GM12878 (cell line): ENCODE measurements at regions not wholly inside any gene's neighbourhood (a gene's known extent, or its start where the extent isn't known, plus 50 kb on each side); places are given as distances from the start of the nearest gene placed in this dataset.

ENCODE experiments used
- ATAC-seq: fragments of 200-7000 bp; cut with Tn5 transposase; 3 replicates; pipeline ENCODE4 v1.9.1; 2020; ENCODE audit warnings: mild to moderate bottlenecking, moderate library complexity
- BruUV-seq: library from RNA; stranded (reverse); fragments of 400-500 nt; replicated peaks from 2 replicates; lab custom pipeline; 2021; lab: Mats Ljungman, UMichigan
- CTCF ChIA-PET: fragments of 300-600 bp; sonication (Branson Sonifier 250); formaldehyde crosslinking; extraction: SDS; loops from one replicate; lab custom pipeline; 2021; ENCODE audit warnings: inconsistent platforms; lab: Yijun Ruan, JAX
- POLR2A ChIA-PET: fragments of 350-600 bp; formaldehyde crosslinking; extraction: SDS; loops from one replicate; lab custom pipeline; 2021; ENCODE audit warnings: inconsistent platforms; lab: Charles Lee
- RAD21 ChIA-PET: fragments of 300-600 bp; sonication (Branson Sonifier 250); formaldehyde crosslinking; loops from one replicate; lab custom pipeline; 2023; ENCODE audit warnings: antibody characterized with exemption; ENCODE audit not compliant: unreplicated experiment; lab: Charles Lee
- SMC1A ChIA-PET: fragments of 300-600 bp; sonication (Branson Sonifier 250); formaldehyde crosslinking; loops from one replicate; lab custom pipeline; 2023; ENCODE audit not compliant: unreplicated experiment, uncharacterized antibody; lab: Charles Lee
- DNase-seq: peaks from one replicate; pipeline ENCODE4 v3.0.0-alpha.2; 2011; ENCODE audit warnings: low read depth, low spot score
- FAIRE-seq: peaks from 3 replicates; lab custom pipeline; 2011; peaks lifted over from hg19 to GRCh38; lab: Jason Lieb, UNC
- H2AFZ ChIP-seq: 2 replicates; pipeline ENCODE4 v1.6.0; 2011; ENCODE audit warnings: low read depth, low read length, control low read depth; ENCODE audit not compliant: control insufficient read depth
- H3K27ac ChIP-seq: 2 replicates; pipeline ENCODE4 v1.5.1; 2011; ENCODE audit warnings: control low read depth; ENCODE audit not compliant: control insufficient read depth, insufficient read depth
- H3K27me3 ChIP-seq, 2 experiments: replicated peaks in 1 of 2; 2 replicates each; pipeline versions ENCODE4 v1.6.0 to v1.6.1; 2011; ENCODE audit warnings: low read length in 1 of 2; ENCODE audit not compliant: control insufficient read depth in 2 of 2, insufficient read depth in 2 of 2
- H3K36me3 ChIP-seq, 2 experiments: 2 replicates each; pipeline ENCODE4 v1.5.1; 2011; ENCODE audit warnings: low read length in 1 of 2; ENCODE audit not compliant: control insufficient read depth in 2 of 2, insufficient read depth in 2 of 2
- H3K4me1 ChIP-seq: 2 replicates; pipeline ENCODE4 v1.6.1; 2011; ENCODE audit warnings: mild to moderate bottlenecking, low read length, moderate library complexity, mixed read lengths; ENCODE audit not compliant: control insufficient read depth, insufficient read depth
- H3K4me2 ChIP-seq: 2 replicates; pipeline ENCODE4 v1.6.0; 2011; ENCODE audit warnings: control low read depth; ENCODE audit not compliant: control insufficient read depth, insufficient read depth
- H3K4me3 ChIP-seq: fragments of 200-600 bp; sonication (generic); 2 replicates; pipeline ENCODE4 v1.5.1; 2016
- H3K79me2 ChIP-seq: 2 replicates; pipeline ENCODE4 v1.6.0; 2011; ENCODE audit warnings: low read length; ENCODE audit not compliant: control insufficient read depth, insufficient read depth
- H3K9ac ChIP-seq: 2 replicates; pipeline ENCODE4 v1.8.0; 2011; ENCODE audit warnings: low read length, control low read depth, mixed read lengths; ENCODE audit not compliant: control insufficient read depth, insufficient read depth
- H3K9me3 ChIP-seq: replicated peaks from 3 replicates; pipeline ENCODE4 v1.5.1; 2011; ENCODE audit warnings: mild to moderate bottlenecking, low read length; ENCODE audit not compliant: control insufficient read depth, insufficient read depth
- H4K20me1 ChIP-seq: 2 replicates; pipeline ENCODE4 v1.6.0; 2011; ENCODE audit not compliant: control insufficient read depth, insufficient read depth
- BCL3 ChIP-seq: IDR thresholded peaks from 2 replicates; pipeline ENCODE4 v1.6.1; 2011; ENCODE audit warnings: borderline replicate concordance, low read depth, mild to moderate bottlenecking, moderate library complexity, low read length; ENCODE audit not compliant: insufficient read depth, poor library complexity, severe bottlenecking
- CBX3 ChIP-seq: fragments of 200-600 bp; sonication (generic); IDR thresholded peaks from 2 replicates; pipeline ENCODE4 v1.6.1; 2016; ENCODE audit warnings: low read depth, borderline replicate concordance
- DPF2 ChIP-seq: fragments of 450-650 bp; IDR thresholded peaks from 2 replicates; pipeline ENCODE4 v1.6.1; 2017; ENCODE audit warnings: mild to moderate bottlenecking
- E2F8 ChIP-seq: fragments of 450-650 bp; IDR thresholded peaks from 2 replicates; pipeline ENCODE4 v1.6.1; 2018; ENCODE audit warnings: mild to moderate bottlenecking, low read depth, moderate library complexity; ENCODE audit not compliant: partially characterized antibody
- EED ChIP-seq: sonication (generic); IDR thresholded peaks from 2 replicates; pipeline ENCODE4 v1.6.1; 2016; ENCODE audit warnings: antibody characterized with exemption, low read depth
- EGR1 ChIP-seq, 2 experiments: IDR thresholded peaks; 1 replicate in 1 of 2; 2 replicates in 1 of 2; pipeline ENCODE4 v1.6.1; 2011 to 2012; ENCODE audit warnings: low read depth in 2 of 2, low read length in 2 of 2, borderline replicate concordance in 1 of 2, mild to moderate bottlenecking in 1 of 2, moderate library complexity in 1 of 2
- ETV6 ChIP-seq, 2 experiments: fragments of 450-650 bp in 1 of 2; IDR thresholded peaks in 1 of 2; conservative IDR thresholded peaks in 1 of 2; 2 replicates each; pipeline ENCODE4 v1.6.1; 2014; ENCODE audit warnings: antibody characterized with exemption in 1 of 2, borderline replicate concordance in 1 of 2, low read depth in 1 of 2, mild to moderate bottlenecking in 1 of 2, moderate library complexity in 1 of 2
- GATAD2B ChIP-seq: fragments of 450-650 bp; conservative IDR thresholded peaks from 2 replicates; pipeline ENCODE4 v1.6.1; 2017; ENCODE audit warnings: low read depth, mild to moderate bottlenecking, moderate library complexity
- IRF3 ChIP-seq: fragments of 450-650 bp; IDR thresholded peaks from 2 replicates; pipeline ENCODE4 v1.6.1; 2014; ENCODE audit warnings: mild to moderate bottlenecking
- LARP7 ChIP-seq: fragments of 450-650 bp; IDR thresholded peaks from 2 replicates; pipeline ENCODE4 v1.6.1; 2017; ENCODE audit warnings: mild to moderate bottlenecking
- MXI1 ChIP-seq: fragments of 150-350 bp; IDR thresholded peaks from 2 replicates; pipeline ENCODE4 v1.6.1; 2011; ENCODE audit warnings: low read depth, mild to moderate bottlenecking, inconsistent platforms, low read length, improper control_type of control experiment
- SKIL ChIP-seq: fragments of 450-650 bp; IDR thresholded peaks from 2 replicates; pipeline ENCODE4 v1.6.1; 2017; ENCODE audit warnings: mild to moderate bottlenecking, low read depth, inconsistent platforms; ENCODE audit not compliant: poor library complexity, severe bottlenecking
- SUZ12 ChIP-seq: fragments of 200-600 bp; sonication (generic); IDR thresholded peaks from one replicate; pipeline ENCODE4 v1.6.1; 2018; ENCODE audit warnings: antibody characterized with exemption, mild to moderate bottlenecking; ENCODE audit not compliant: unreplicated experiment
- YY1 ChIP-seq: IDR thresholded peaks from 2 replicates; pipeline ENCODE4 v1.6.1; 2011; ENCODE audit warnings: low read depth, mild to moderate bottlenecking, low read length
- WGBS: methylation state at CpG from one replicate; pipeline ENCODE4 v1.1.6; 2016; ENCODE audit warnings: low lambda C conversion rate; ENCODE audit not compliant: insufficient replicate concordance, insufficient coverage; ENCODE audit errors: missing lambda C conversion rate; 5-methylcytosine and 5-hydroxymethylcytosine counted together
- in situ Hi-C: fragments of 300-500 bp; cut with MboI; formaldehyde crosslinking; loops from 9 replicates; pipeline ENCODE4 v1.14.3; 2018; ENCODE audit warnings: mixed read lengths
- intact Hi-C: fragments of 100-400 bp; cut with micrococcal nuclease; formaldehyde crosslinking; loops from one replicate; pipeline ENCODE4 v1.14.2; 2022; ENCODE audit not compliant: unreplicated experiment

GRCh38 chr3:182671541-182671940 lies 121.8 kb upstream of the ATP11B start:
- no peak for FAIRE-seq
- intact Hi-C loops: no loop called here
- SMC1A ChIA-PET: no interaction called here

More at GRCh38 chr3:182671541-182671940, 121.8 kb upstream of the ATP11B start:
- Histone ChIP-seq H3K36me3 (no peaks in the 10 kb centered on the region), H4K20me1 (no peaks in the 10 kb centered on the region), H3K4me1 (no peaks in the 10 kb centered on the region), H3K4me3 (no peak overlapping the region), H3K27ac (no peak overlapping the region), H2AFZ (no peak overlapping the region), H3K9me3 (no peaks in the 10 kb centered on the region), H3K79me2 (no peaks in the 10 kb centered on the region), H3K4me2 (no peak overlapping the region), H3K9ac (no peak overlapping the region), H3K27me3 (no peaks in the 10 kb centered on the region)
- ChIA-PET CTCF (no interaction called here), POLR2A (no interaction called here), RAD21 (interaction anchor here (1.3 kb wide), 1 partner anchor 12 kb away, joined by 4 read pairs; no protein-coding TSS in a partner anchor)
- DNase-seq (no peak), ATAC-seq (no peak)
- BruUV-seq: no TSS peak
- 40% methylated on average over 2 of the region's 2 CpGs for whole genome bisulfite sequencing
- in situ Hi-C loops: no loop called here
- TF ChIP-seq MXI1: no peak
- no peak for TF ChIP-seq DPF2
- no peak for TF ChIP-seq YY1
- no peak for TF ChIP-seq SUZ12
- no peak for TF ChIP-seq IRF3
- TF ChIP-seq SKIL: no peak
- no peak for TF ChIP-seq CBX3
- TF ChIP-seq ETV6 (conservative IDR thresholded peaks at IDR 0.05 in 1 of 2, IDR thresholded peaks at IDR 0.05 in 1 of 2; ENCODE audit: borderline replicate concordance in 1 of 2, low read depth in 1 of 2): no peak
- TF ChIP-seq EED: no peak
- no peak for TF ChIP-seq E2F8
- no peak for TF ChIP-seq GATAD2B
- TF ChIP-seq BCL3: no peak
- no peak for TF ChIP-seq EGR1 (IDR thresholded peaks at IDR 0.05; ENCODE audit: borderline replicate concordance in 1 of 2, low read depth in 2 of 2, low read length in 2 of 2)
- TF ChIP-seq LARP7: no peak
